ENCODE measurements at regions not wholly inside any gene's neighbourhood (a gene's known extent, or its start where the extent isn't known, plus 50 kb on each side); places are given as distances from the start of the nearest gene placed in this dataset.
A peak's percentile ranks its signal among the peaks of the same experiment; 100 is the strongest.

- DNase-seq (ENCODE audit: low read depth): no peak
These were observed 356.3 kb upstream of the TNRC6C start for GRCh38 chr17:77602062-77602746.

- DNase-seq (ENCODE audit: low read depth): no peak
These were observed 355.4 kb upstream of the TNRC6C start for GRCh38 chr17:77602883-77603640.

- DNase-seq (ENCODE audit: low read depth): no peak
These were observed 354.1 kb upstream of the TNRC6C start for GRCh38 chr17:77604301-77604972.

GRCh38 chr17:77604973-77605313 lies 353.6 kb upstream of the TNRC6C start:
- DNase-seq (ENCODE audit: low read depth): no peak

GRCh38 chr17:77606146-77606864 lies 352.2 kb upstream of the TNRC6C start:
- no peak for DNase-seq (ENCODE audit: low read depth)

GRCh38 chr17:77606865-77607210 lies 351.7 kb upstream of the TNRC6C start:
- DNase-seq (ENCODE audit: low read depth): no peak

- no peak for DNase-seq (ENCODE audit: low read depth)
These were observed 350.9 kb upstream of the TNRC6C start for GRCh38 chr17:77607606-77608005.

- no peak for DNase-seq (ENCODE audit: low read depth)
These were observed 350.1 kb upstream of the TNRC6C start for GRCh38 chr17:77608431-77608830.

- peak; percentile 52 for DNase-seq (ENCODE audit: low read depth)
These were observed 348.7 kb upstream of the TNRC6C start for GRCh38 chr17:77609553-77610517.

- no peak for DNase-seq (ENCODE audit: low read depth)
These were observed 348.0 kb upstream of the TNRC6C start for GRCh38 chr17:77610518-77610893.

- no peak for DNase-seq (ENCODE audit: low read depth)
These were observed 347.5 kb upstream of the TNRC6C start for GRCh38 chr17:77610972-77611521.

GRCh38 chr17:77611791-77612502 lies 346.6 kb upstream of the TNRC6C start:
- DNase-seq (ENCODE audit: low read depth): no peak

GRCh38 chr17:77613218-77613617 lies 345.3 kb upstream of the TNRC6C start:
- no peak for DNase-seq (ENCODE audit: low read depth)

GRCh38 chr17:77613627-77614026 lies 344.9 kb upstream of the TNRC6C start:
- DNase-seq (ENCODE audit: low read depth): no peak

GRCh38 chr17:77615703-77616253 lies 342.7 kb upstream of the TNRC6C start:
- DNase-seq (ENCODE audit: low read depth): no peak

- no peak for DNase-seq (ENCODE audit: low read depth)
These were observed 342.2 kb upstream of the TNRC6C start for GRCh38 chr17:77616254-77616731.

GRCh38 chr17:77617516-77617915 lies 341.0 kb upstream of the TNRC6C start:
- no peak for DNase-seq (ENCODE audit: low read depth)

GRCh38 chr17:77618173-77618572 lies 340.3 kb upstream of the TNRC6C start:
- DNase-seq (ENCODE audit: low read depth): no peak

GRCh38 chr17:77618731-77619130 lies 339.8 kb upstream of the TNRC6C start:
- no peak for DNase-seq (ENCODE audit: low read depth)

GRCh38 chr17:77619326-77619725 lies 339.2 kb upstream of the TNRC6C start:
- no peak for DNase-seq (ENCODE audit: low read depth)

All from activated T-cell treated with anti-CD3 and anti-CD28 coated beads for 48 hours (primary cell).